SK-N-MC (cell line): ENCODE measurements at regions not wholly inside any gene's neighbourhood (a gene's known extent, or its start where the extent isn't known, plus 50 kb on each side); places are given as distances from the start of the nearest gene placed in this dataset.

ENCODE experiments used
- DNase-seq: peaks from one replicate; pipeline ENCODE4 v3.0.0-alpha.2; 2011; ENCODE audit warnings: low read depth, low spot score
- H3K27ac ChIP-seq: fragments of 200-600 bp; sonication (generic); 2 replicates; pipeline ENCODE4 v1.5.1; 2016; ENCODE audit warnings: mixed run types
- H3K36me3 ChIP-seq: fragments of 200-600 bp; sonication (generic); 2 replicates; pipeline ENCODE4 v1.6.1; 2017; ENCODE audit warnings: antibody characterized with exemption, low read length, mixed read lengths; ENCODE audit not compliant: insufficient read depth
- H3K4me3 ChIP-seq: fragments of 200-600 bp; sonication (generic); 2 replicates; pipeline ENCODE4 v1.5.1; 2016
- H3K9ac ChIP-seq: fragments of 200-600 bp; sonication (generic); 2 replicates; pipeline ENCODE4 v1.8.0; 2017; ENCODE audit warnings: mixed run types, mixed read lengths; ENCODE audit not compliant: insufficient read length
- H3K9me3 ChIP-seq: fragments of 200-600 bp; sonication (generic); 2 replicates; pipeline ENCODE4 v1.6.1; 2017; ENCODE audit warnings: low read depth, mild to moderate bottlenecking, antibody characterized with exemption, low read length, moderate library complexity, mixed read lengths
- EZH2 ChIP-seq: fragments of 200-600 bp; sonication (generic); IDR thresholded peaks from one replicate; pipeline ENCODE4 v1.6.1; 2017; ENCODE audit warnings: antibody characterized with exemption
- FOXP2 ChIP-seq: optimal IDR thresholded peaks from 2 replicates; pipeline ENCODE3; 2011; ENCODE audit warnings: mild to moderate bottlenecking, moderate library complexity; ENCODE audit not compliant: insufficient read depth; ENCODE audit errors: extremely low read length, control extremely low read depth
- POLR2AphosphoS5 ChIP-seq: IDR thresholded peaks from 2 replicates; pipeline ENCODE4 v1.6.1; 2012; ENCODE audit warnings: mild to moderate bottlenecking, low read depth, low read length, borderline replicate concordance

GRCh38 chrX:8921615-8922014 is 112.3 kb downstream of the FAM9B start:
- TF ChIP-seq POLR2AphosphoS5 (no peak), EZH2 (no peak), FOXP2 (no peak)

GRCh38 chrX:8919801-8920200 is 114.1 kb downstream of the FAM9B start:
- no peak for TF ChIP-seq POLR2AphosphoS5
- TF ChIP-seq FOXP2 = no peak
- TF ChIP-seq EZH2 = no peak
- DNase-seq = no peak
- H3K9me3 ChIP-seq = no peaks in the 10 kb centered on the region

More at GRCh38 chrX:8921615-8922014, 112.3 kb downstream of the FAM9B start:
- Histone ChIP-seq H3K9me3 (no peaks in the 10 kb centered on the region), H3K36me3 (no peaks in the 10 kb centered on the region), H3K9ac (no peak overlapping the region), H3K27ac (no peak overlapping the region), H3K4me3 (no peak overlapping the region)
- DNase-seq = no peak

DNA sequence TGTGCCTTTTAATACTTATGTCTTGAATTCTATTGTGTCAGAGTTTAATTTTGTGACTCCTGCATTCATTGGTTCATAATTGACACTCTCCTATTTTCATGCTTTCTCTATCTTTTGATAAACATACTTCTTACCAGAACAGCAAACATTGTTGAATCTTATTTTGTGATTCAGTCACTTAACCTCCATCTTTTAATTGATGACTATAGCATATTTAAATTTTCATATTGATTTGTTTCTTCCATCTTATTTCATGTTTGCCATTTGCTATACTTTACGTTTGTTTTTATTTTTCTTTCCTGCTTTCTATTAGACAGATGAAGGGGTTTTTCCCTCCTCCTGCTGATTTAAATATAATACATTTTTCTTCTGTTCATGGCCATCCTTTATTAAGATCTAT is 115.5 kb upstream of the FAM9A start:
- no peak for TF ChIP-seq EZH2
- TF ChIP-seq FOXP2 = no peak
- no peak for TF ChIP-seq POLR2AphosphoS5
- Histone ChIP-seq H3K9me3 (no peaks in the 10 kb centered on the region), H3K4me3 (no peak overlapping the region), H3K9ac (no peak overlapping the region), H3K27ac (no peak overlapping the region), H3K36me3 (no peaks in the 10 kb centered on the region)
- no peak for DNase-seq

More at GRCh38 chrX:8919801-8920200, 114.1 kb downstream of the FAM9B start:
- Histone ChIP-seq H3K4me3 (no peak overlapping the region), H3K9ac (no peak overlapping the region), H3K36me3 (no peaks in the 10 kb centered on the region), H3K27ac (no peak overlapping the region)

DNA sequence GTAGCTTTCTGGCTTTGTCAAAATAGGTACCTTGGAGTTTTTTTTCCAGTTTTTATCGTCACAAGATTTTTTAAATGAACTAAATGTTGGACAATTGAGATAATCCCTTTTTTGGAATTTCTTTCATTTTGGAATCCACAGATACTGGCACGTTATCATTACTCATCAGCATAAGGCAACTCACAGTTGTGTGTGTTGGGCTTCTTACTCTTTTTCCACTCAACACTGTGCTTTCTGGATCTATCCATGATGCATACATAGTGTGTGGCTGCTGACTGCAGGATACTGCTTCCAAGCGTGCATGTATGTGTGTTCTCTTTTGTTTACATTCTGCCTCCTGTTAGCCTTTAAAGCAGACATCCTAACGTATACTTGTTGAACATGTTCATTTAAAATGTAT is 113.5 kb upstream of the FAM9A start:
- H3K27ac ChIP-seq = no peak overlapping the region
- no peak overlapping the region for H3K9ac ChIP-seq
- no peak for DNase-seq
- no peaks in the 10 kb centered on the region for H3K36me3 ChIP-seq
- TF ChIP-seq POLR2AphosphoS5 = no peak
- TF ChIP-seq FOXP2 = no peak
- no peak for TF ChIP-seq EZH2
- no peak overlapping the region for H3K4me3 ChIP-seq
- H3K9me3 ChIP-seq = no peaks in the 10 kb centered on the region

GRCh38 chrX:8913655-8914409 is 112.6 kb upstream of the FAM9A start:
- Histone ChIP-seq H3K9me3 (no peaks in the 10 kb centered on the region), H3K27ac (no peak overlapping the region), H3K9ac (no peak overlapping the region), H3K4me3 (no peak overlapping the region), H3K36me3 (no peaks in the 10 kb centered on the region)
- TF ChIP-seq FOXP2 (no peak), EZH2 (no peak), POLR2AphosphoS5 (no peak)
- DNase-seq = no peak

GRCh38 chrX:8907688-8908087 is 106.5 kb upstream of the FAM9A start:
- H3K9ac ChIP-seq = no peak overlapping the region
- TF ChIP-seq FOXP2 (no peak), EZH2 (no peak), POLR2AphosphoS5 (no peak)
- DNase-seq = no peak

GRCh38 chrX:8906299-8906938 is 105.2 kb upstream of the FAM9A start:
- no peaks in the 10 kb centered on the region for H3K9me3 ChIP-seq
- H3K27ac ChIP-seq = no peak overlapping the region
- no peak for DNase-seq
- no peaks in the 10 kb centered on the region for H3K36me3 ChIP-seq
- H3K4me3 ChIP-seq = no peak overlapping the region
- no peak overlapping the region for H3K9ac ChIP-seq
- TF ChIP-seq FOXP2 (no peak), EZH2 (no peak), POLR2AphosphoS5 (no peak)

More at GRCh38 chrX:8907688-8908087, 106.5 kb upstream of the FAM9A start:
- Histone ChIP-seq H3K27ac (no peak overlapping the region), H3K9me3 (no peaks in the 10 kb centered on the region), H3K36me3 (no peaks in the 10 kb centered on the region), H3K4me3 (no peak overlapping the region)

GRCh38 chrX:8897259-8897658 is 96.1 kb upstream of the FAM9A start:
- Histone ChIP-seq H3K36me3 (no peaks in the 10 kb centered on the region), H3K27ac (no peak overlapping the region), H3K9me3 (no peaks in the 10 kb centered on the region), H3K9ac (no peak overlapping the region), H3K4me3 (no peak overlapping the region)
- TF ChIP-seq POLR2AphosphoS5 (no peak), FOXP2 (no peak), EZH2 (no peak)
- DNase-seq = no peak
